Heart right ventricle (tissue), 16 donors: ENCODE measurements at regions not wholly inside any gene's neighbourhood (a gene's known extent, or its start where the extent isn't known, plus 50 kb on each side); places are given as distances from the start of the nearest gene placed in this dataset.

ENCODE experiments used
- ATAC-seq, 8 donors: fragments of 200-7000 bp; cut with Tn5 transposase; one replicate each; pipeline ENCODE4 v1.9.1; 2020; ENCODE audit warnings: mild to moderate bottlenecking in 8 of 8, moderate library complexity in 8 of 8, moderate number of reproducible peaks in 1 of 8
- DNase-seq, 2 donors: peaks; one replicate each; pipeline ENCODE4 v3.0.0-alpha.2; 2020
- H3K27ac ChIP-seq, 10 donors: fragments of 200-600 bp; sonication (generic) in 2 of 10; one replicate each; pipeline versions ENCODE4 v1.5.0 to v1.8.0; 2020 to 2022; ENCODE audit warnings: mild to moderate bottlenecking in 3 of 10
- H3K27me3 ChIP-seq, 7 donors: fragments of 200-600 bp; one replicate each; pipeline ENCODE4 v1.8.0; 2021 to 2022; ENCODE audit warnings: mild to moderate bottlenecking in 2 of 7
- H3K36me3 ChIP-seq, 9 donors: fragments of 200-600 bp; sonication (generic) in 1 of 9; one replicate each; pipeline versions ENCODE4 v1.5.0 to v1.8.0; 2020 to 2022; ENCODE audit warnings: mild to moderate bottlenecking in 2 of 9
- H3K4me1 ChIP-seq, 9 donors: fragments of 200-600 bp; sonication (generic) in 1 of 9; one replicate each; pipeline versions ENCODE4 v1.5.0 to v1.8.0; 2020 to 2022; ENCODE audit warnings: mild to moderate bottlenecking in 4 of 9
- H3K4me3 ChIP-seq, 10 donors: fragments of 200-600 bp; sonication (generic) in 2 of 10; one replicate each; pipeline versions ENCODE4 v1.5.0 to v1.8.0; 2020 to 2022; ENCODE audit warnings: mild to moderate bottlenecking in 7 of 10, moderate library complexity in 2 of 10
- H3K9me3 ChIP-seq, 11 donors: fragments of 200-600 bp in 10 of 11; sonication (generic) in 2 of 11; one replicate each; pipeline versions ENCODE4 v1.5.0 to v1.8.0; 2013 to 2022; ENCODE audit warnings: mild to moderate bottlenecking in 2 of 11, control low read depth in 1 of 11, moderate library complexity in 1 of 11
- CTCF ChIP-seq, 9 donors: fragments of 200-600 bp; sonication (generic) in 2 of 9; IDR thresholded peaks; one replicate each; pipeline versions ENCODE4 v1.5.0 to v1.8.0; 2021 to 2022; ENCODE audit warnings: antibody characterized with exemption in 9 of 9, mild to moderate bottlenecking in 5 of 9, moderate library complexity in 1 of 9
- WGBS, 2 donors: extraction: QIAGEN DNeasy Blood & Tissue Kit; methylation state at CpG; one replicate each; pipeline ENCODE4 v1.1.7; 2013; ENCODE audit warnings: inconsistent platforms in 1 of 2; 5-methylcytosine and 5-hydroxymethylcytosine counted together
- intact Hi-C, 10 donors: fragments of 100-400 bp; cut with DNase I; formaldehyde crosslinking; loops; one replicate each; pipeline versions ENCODE4 v1.11.1 to v1.14.2; 2022
- donor health status: Arrhythmogenic right ventricular cardiomyopathy.
- donor health status: ischemic (EF 13 %, LVEDD 7.1; RV severe dilation, severe dysfunction).
- donor health status: healthy with polysubstance abuse.
- donor health status: DM: no; HTN: yes; CAD: no.
- donor health status: DM: no; HTN: no; CAD: no.
- donor health status: ischemic (EF 25% LVEDD 6.9; RV normal size, moderate dysfunction).
- donor health status: ischemic (EF 25% LVEDD 5.7; RV mildly dilated, moderate dysfunction).
- donor health status: healthy.
- donor health status: DM: yes; HTN: yes; CAD: no.
- donor health status: Ischemic cardiomyopathy.
- donor health status: ischemic (EF 35%, LVEDD 5.7; RV mildly dilated, moderate dysfunction).
- donor health status: nonischemic (EF 11% LVEDD 7.7; RV severe dilation, severe dysfunction).
- donor health status: DM: yes; HTN: yes; CAD: no.
- donor health status: PGD.
- donor health status: ischemic (EF 29% LVEDD 5.4; RV normal size, mild dysfunction).
- donor health status: nonischemic (EF 23%, LVEDD 6.1; RV moderate dilation, normal function).

DNA sequence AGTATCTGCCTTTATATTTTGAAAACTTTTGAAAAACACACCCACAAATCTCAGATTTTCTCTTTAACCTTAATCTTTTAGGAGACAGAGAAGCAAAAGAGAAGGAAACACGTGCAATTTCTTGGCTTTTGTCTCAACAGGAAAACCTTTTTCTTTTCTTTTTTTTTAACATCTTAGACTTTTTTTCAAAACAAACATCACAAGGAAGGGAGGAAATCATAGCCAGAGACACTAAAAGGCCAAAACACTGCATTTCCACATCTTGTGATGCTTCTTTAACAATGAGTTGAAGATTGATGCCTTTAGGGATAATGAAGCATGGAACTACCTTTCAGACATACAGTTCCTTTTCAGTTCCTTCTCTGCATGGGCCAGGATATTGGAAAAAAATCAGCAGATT, 136.6 kb upstream of the NRBF2 start:
- peaks cover 0 to 20% (median 4%) of the 10 kb centered on the region in 9 donors for H3K4me1 ChIP-seq

DNA sequence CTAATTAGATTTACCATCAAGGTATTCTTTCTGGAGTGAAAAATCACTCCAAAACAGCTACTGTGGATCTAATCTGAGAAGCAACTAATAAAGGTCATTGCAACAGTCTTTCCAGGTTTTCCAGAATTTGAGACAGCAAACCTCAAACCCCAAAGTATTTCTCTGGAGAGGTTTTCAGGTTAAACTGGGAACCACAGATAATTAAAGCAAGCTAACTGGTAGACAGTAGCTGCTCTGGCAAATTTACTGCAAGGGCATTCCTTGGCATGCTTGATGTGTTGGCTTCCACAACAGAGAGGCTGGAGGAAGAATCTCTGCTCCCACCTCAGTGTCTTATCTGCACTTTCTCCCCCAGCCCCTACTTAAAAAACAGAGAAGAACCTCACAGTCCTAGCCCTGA, 140.0 kb upstream of the NRBF2 start:
- ATAC-seq (no peak), DNase-seq (no peak)
- Histone ChIP-seq H3K27me3 (peaks cover 0 to 12% (median 0%) of the 10 kb centered on the region in 7 donors), H3K4me1 (peaks cover 0 to 20% (median 4%) of the 10 kb centered on the region in 9 donors), H3K4me3 (no peak overlapping the region), H3K9me3 (no peaks in the 10 kb centered on the region), H3K36me3 (no peaks in the 10 kb centered on the region), H3K27ac (peak overlapping the region in 5 of 10 donors; percentile 65 to 73 (median 72))
- intact Hi-C loops, result no loop called here
- no peak for TF ChIP-seq CTCF (IDR thresholded peaks at IDR 0.05)

More for the DNA sequence above, 136.6 kb upstream of the NRBF2 start:
- WGBS, 2 donors, result 32 to 49% methylated on average over 1 of the region's 1 CpG
- DNase-seq, result no peak
- no peak overlapping the region for H3K27ac ChIP-seq
- no peaks in the 10 kb centered on the region for H3K9me3 ChIP-seq
- intact Hi-C loops, result no loop called here
- no peak for TF ChIP-seq CTCF (IDR thresholded peaks at IDR 0.05)
- H3K27me3 ChIP-seq, result peaks cover 0 to 6% (median 0%) of the 10 kb centered on the region in 7 donors
- no peak for ATAC-seq
- H3K4me3 ChIP-seq, result no peak overlapping the region
- H3K36me3 ChIP-seq, result no peaks in the 10 kb centered on the region

DNA sequence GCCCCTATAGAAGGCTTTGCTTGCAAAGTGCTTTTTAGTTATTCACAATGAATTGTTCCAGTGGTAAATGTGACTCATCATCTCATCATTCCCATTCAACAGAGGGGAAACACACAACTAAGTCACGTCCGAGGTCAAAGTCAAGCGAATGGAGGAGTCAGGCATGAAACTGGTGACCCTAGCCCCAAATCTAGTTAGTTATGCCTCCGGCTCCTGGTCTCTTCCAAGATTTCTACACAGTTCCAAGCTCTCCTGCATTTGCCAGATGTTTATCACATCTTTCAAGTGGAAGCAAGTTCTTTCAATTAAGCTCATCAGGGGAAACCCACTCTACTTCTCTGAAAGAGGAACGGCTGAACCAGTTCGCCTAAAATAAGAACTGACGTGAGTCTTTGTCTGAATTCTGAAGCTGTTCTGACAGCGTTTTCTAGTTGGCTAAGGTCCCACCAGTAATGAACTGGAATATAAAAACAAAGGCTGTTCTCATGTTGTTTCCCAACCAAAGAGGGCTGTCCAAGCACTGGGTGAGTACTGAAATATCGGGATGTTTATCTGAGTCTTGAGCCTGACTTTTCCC, 140.9 kb upstream of the NRBF2 start:
- WGBS, 2 donors, result 35 to 42% methylated on average over 9 of the region's 9 CpGs
- H3K36me3 ChIP-seq, result no peaks in the 10 kb centered on the region
- DNase-seq (peak in 1 of 2 donors; percentile 44), ATAC-seq (peak; percentile 34 to 83 (median 74))
- no peaks in the 10 kb centered on the region for H3K9me3 ChIP-seq
- H3K4me1 ChIP-seq, result peaks cover 0 to 19% (median 4%) of the 10 kb centered on the region in 9 donors
- intact Hi-C loops, result no loop called here
- H3K27ac ChIP-seq, result peak overlapping the region in 8 of 10 donors; percentile 44 to 73 (median 65)
- H3K27me3 ChIP-seq, result peaks cover 0 to 16% (median 0%) of the 10 kb centered on the region in 7 donors
- TF ChIP-seq CTCF (IDR thresholded peaks at IDR 0.05), result no peak
- peak overlapping the region in 4 of 10 donors; percentile 1 to 5 (median 4) for H3K4me3 ChIP-seq

- Histone ChIP-seq H3K36me3 (no peaks in the 10 kb centered on the region), H3K4me3 (no peak overlapping the region), H3K4me1 (peaks cover 0 to 19% (median 3%) of the 10 kb centered on the region in 9 donors), H3K9me3 (no peaks in the 10 kb centered on the region), H3K27ac (no peak overlapping the region), H3K27me3 (peaks cover 0 to 16% (median 0%) of the 10 kb centered on the region in 7 donors)
- intact Hi-C loops, result no loop called here
- DNase-seq, result no peak
- no peak for ATAC-seq
- TF ChIP-seq CTCF (IDR thresholded peaks at IDR 0.05), result no peak
- 79 to 85% methylated on average over 1 of the region's 1 CpG for WGBS, 2 donors
Observed at GRCh38 chr10:62990126-62990525, 143.0 kb upstream of the NRBF2 start.
